GM12878 (cell line): ENCODE measurements at regions not wholly inside any gene's neighbourhood (a gene's known extent, or its start where the extent isn't known, plus 50 kb on each side); places are given as distances from the start of the nearest gene placed in this dataset.

Experiments
- BMI1 ChIP-seq: fragments of 450-650 bp; IDR thresholded peaks from 2 replicates; pipeline ENCODE4 v1.6.1; 2016; ENCODE audit warnings: mild to moderate bottlenecking, moderate library complexity, borderline replicate concordance
- CEBPB ChIP-seq, 2 experiments: fragments of 150-350 bp in 1 of 2; IDR thresholded peaks; 2 replicates each; pipeline ENCODE4 v1.6.1; 2012 to 2014; ENCODE audit warnings: low read depth in 2 of 2, low read length in 2 of 2, borderline replicate concordance in 1 of 2, inconsistent platforms in 1 of 2
- MXI1 ChIP-seq: fragments of 150-350 bp; IDR thresholded peaks from 2 replicates; pipeline ENCODE4 v1.6.1; 2011; ENCODE audit warnings: low read depth, mild to moderate bottlenecking, inconsistent platforms, low read length, improper control_type of control experiment
- RCOR1 ChIP-seq: conservative IDR thresholded peaks from 2 replicates; pipeline ENCODE4 v1.6.1; 2012; ENCODE audit warnings: low read depth, low read length, improper control_type of control experiment
- STAT3 ChIP-seq: IDR thresholded peaks from 2 replicates; pipeline ENCODE4 v1.6.1; 2011; ENCODE audit warnings: low read depth, low read length, improper control_type of control experiment
- TF ChIP-seq, protein P1 (sequence below): IDR thresholded peaks from 2 replicates; pipeline ENCODE4 v1.6.1; 2012; ENCODE audit warnings: improper control_type of control experiment, low read depth, low read length; ENCODE audit not compliant: insufficient replicate concordance
- TF ChIP-seq, protein P2 (sequence below), 3 experiments: IDR thresholded peaks in 2 of 3; conservative IDR thresholded peaks in 1 of 3; 2 replicates each; pipeline ENCODE4 v1.5.1; 2011; ENCODE audit warnings: low read depth in 3 of 3, low read length in 3 of 3, mild to moderate bottlenecking in 3 of 3, control low read depth in 2 of 3, moderate library complexity in 2 of 3, inconsistent platforms in 1 of 3, mixed read lengths in 1 of 3; ENCODE audit not compliant: control insufficient read depth in 2 of 3, insufficient read depth in 1 of 3; ENCODE audit errors: extremely low read depth in 1 of 3

DNA sequence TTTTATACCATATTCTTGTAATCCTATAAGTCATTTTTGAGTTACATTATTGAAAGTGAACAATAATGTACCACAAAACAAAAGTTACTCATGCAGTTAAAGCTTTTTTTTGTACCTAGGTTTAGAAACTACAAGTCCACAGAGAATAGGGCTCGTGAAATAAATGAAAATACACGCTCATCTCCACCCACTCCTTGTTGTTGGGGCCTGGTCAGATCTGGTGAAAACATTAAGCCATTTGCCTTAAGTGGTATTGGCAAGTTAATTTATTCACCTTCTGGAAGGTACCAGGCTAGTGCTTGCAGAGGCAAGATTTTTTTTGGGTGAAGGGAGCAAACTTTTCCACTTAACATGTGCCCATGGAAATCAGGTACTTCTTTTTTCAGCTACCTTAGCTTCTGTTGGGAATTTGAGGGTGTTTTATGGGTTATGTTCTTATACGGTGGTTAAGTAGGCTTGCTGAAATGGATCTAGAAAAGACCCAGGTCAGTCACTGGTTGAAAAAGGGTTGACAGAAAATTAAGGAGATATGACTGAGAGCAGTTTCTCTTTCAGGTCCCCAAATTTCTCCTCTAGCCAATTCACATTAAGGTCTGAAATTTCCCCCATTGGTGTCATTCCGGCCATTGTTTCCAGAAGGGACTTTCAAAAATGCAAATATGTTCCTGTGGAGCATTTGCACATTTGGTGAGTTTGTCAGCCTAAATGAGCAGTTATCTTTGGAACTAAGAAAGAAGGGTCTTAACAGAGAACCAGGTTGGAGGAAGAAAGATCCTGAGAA lies 143.3 kb downstream of the KCNRG start:
- no peak for TF ChIP-seq MXI1
- TF ChIP-seq RCOR1, result no peak
- TF ChIP-seq BMI1, result no peak
- TF ChIP-seq, protein P1, sequence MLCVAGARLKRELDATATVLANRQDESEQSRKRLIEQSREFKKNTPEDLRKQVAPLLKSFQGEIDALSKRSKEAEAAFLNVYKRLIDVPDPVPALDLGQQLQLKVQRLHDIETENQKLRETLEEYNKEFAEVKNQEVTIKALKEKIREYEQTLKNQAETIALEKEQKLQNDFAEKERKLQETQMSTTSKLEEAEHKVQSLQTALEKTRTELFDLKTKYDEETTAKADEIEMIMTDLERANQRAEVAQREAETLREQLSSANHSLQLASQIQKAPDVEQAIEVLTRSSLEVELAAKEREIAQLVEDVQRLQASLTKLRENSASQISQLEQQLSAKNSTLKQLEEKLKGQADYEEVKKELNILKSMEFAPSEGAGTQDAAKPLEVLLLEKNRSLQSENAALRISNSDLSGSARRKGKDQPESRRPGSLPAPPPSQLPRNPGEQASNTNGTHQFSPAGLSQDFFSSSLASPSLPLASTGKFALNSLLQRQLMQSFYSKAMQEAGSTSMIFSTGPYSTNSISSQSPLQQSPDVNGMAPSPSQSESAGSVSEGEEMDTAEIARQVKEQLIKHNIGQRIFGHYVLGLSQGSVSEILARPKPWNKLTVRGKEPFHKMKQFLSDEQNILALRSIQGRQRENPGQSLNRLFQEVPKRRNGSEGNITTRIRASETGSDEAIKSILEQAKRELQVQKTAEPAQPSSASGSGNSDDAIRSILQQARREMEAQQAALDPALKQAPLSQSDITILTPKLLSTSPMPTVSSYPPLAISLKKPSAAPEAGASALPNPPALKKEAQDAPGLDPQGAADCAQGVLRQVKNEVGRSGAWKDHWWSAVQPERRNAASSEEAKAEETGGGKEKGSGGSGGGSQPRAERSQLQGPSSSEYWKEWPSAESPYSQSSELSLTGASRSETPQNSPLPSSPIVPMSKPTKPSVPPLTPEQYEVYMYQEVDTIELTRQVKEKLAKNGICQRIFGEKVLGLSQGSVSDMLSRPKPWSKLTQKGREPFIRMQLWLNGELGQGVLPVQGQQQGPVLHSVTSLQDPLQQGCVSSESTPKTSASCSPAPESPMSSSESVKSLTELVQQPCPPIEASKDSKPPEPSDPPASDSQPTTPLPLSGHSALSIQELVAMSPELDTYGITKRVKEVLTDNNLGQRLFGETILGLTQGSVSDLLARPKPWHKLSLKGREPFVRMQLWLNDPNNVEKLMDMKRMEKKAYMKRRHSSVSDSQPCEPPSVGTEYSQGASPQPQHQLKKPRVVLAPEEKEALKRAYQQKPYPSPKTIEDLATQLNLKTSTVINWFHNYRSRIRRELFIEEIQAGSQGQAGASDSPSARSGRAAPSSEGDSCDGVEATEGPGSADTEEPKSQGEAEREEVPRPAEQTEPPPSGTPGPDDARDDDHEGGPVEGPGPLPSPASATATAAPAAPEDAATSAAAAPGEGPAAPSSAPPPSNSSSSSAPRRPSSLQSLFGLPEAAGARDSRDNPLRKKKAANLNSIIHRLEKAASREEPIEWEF, result no peak
- TF ChIP-seq, protein P2, sequence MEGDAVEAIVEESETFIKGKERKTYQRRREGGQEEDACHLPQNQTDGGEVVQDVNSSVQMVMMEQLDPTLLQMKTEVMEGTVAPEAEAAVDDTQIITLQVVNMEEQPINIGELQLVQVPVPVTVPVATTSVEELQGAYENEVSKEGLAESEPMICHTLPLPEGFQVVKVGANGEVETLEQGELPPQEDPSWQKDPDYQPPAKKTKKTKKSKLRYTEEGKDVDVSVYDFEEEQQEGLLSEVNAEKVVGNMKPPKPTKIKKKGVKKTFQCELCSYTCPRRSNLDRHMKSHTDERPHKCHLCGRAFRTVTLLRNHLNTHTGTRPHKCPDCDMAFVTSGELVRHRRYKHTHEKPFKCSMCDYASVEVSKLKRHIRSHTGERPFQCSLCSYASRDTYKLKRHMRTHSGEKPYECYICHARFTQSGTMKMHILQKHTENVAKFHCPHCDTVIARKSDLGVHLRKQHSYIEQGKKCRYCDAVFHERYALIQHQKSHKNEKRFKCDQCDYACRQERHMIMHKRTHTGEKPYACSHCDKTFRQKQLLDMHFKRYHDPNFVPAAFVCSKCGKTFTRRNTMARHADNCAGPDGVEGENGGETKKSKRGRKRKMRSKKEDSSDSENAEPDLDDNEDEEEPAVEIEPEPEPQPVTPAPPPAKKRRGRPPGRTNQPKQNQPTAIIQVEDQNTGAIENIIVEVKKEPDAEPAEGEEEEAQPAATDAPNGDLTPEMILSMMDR (IDR thresholded peaks at IDR 0.05 in 2 of 3, conservative IDR thresholded peaks at IDR 0.05 in 1 of 3; ENCODE audit: control insufficient read depth in 2 of 3, extremely low read depth in 1 of 3, insufficient read depth in 1 of 3, low read depth in 3 of 3, low read length in 3 of 3), result no peak
- TF ChIP-seq STAT3, result no peak
- TF ChIP-seq CEBPB (IDR thresholded peaks at IDR 0.05; ENCODE audit: borderline replicate concordance in 1 of 2, low read depth in 2 of 2, low read length in 2 of 2), result no peak
